Loucy (cell line): ENCODE measurements at regions not wholly inside any gene's neighbourhood (a gene's known extent, or its start where the extent isn't known, plus 50 kb on each side); places are given as distances from the start of the nearest gene placed in this dataset.

Source experiments
- CTCF ChIP-seq: fragments of 200-600 bp; sonication (generic); conservative IDR thresholded peaks from 2 replicates; pipeline ENCODE4 v1.5.1; 2014; ENCODE audit warnings: mild to moderate bottlenecking, antibody characterized with exemption, low read length
- EZH2phosphoT487 ChIP-seq: fragments of 200-600 bp; IDR thresholded peaks from 2 replicates; pipeline ENCODE4 v1.6.1; 2018; ENCODE audit warnings: antibody characterized with exemption, mild to moderate bottlenecking, moderate library complexity, borderline replicate concordance

GRCh38 chr16:61362585-61362984, 673.7 kb downstream of the CDH8 start:
- TF ChIP-seq CTCF, result no peak
- TF ChIP-seq EZH2phosphoT487, result no peak
